ENCODE measurements at regions not wholly inside any gene's neighbourhood (a gene's known extent, or its start where the extent isn't known, plus 50 kb on each side); places are given as distances from the start of the nearest gene placed in this dataset.

DNA sequence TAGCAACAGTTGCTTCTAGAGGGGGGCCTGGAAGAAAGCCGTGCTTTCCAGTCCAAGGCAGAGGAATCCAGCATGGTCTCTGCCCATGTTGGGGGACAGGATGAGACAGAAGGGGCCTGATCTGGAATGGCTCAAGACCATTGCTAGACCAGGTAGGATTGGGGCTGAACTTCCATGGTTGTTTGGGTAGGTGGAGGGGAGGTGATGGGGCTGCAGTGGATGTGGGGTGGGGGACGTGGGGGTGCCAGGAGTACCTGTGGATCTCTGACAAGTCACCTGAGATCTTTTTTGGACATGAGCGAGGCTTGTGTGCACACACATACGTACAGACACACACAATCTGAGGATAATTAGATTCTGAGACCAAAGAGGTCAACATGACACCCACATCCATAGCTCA lies 228.7 kb upstream of the SKOR2 start:
- H3K27ac Mint-ChIP-seq (ENCODE audit: unreplicated experiment), result no peak overlapping the region
- no peaks in the 10 kb centered on the region for H3K36me3 Mint-ChIP-seq (ENCODE audit: low read depth, unreplicated experiment)
- TF ChIP-seq, protein P1, sequence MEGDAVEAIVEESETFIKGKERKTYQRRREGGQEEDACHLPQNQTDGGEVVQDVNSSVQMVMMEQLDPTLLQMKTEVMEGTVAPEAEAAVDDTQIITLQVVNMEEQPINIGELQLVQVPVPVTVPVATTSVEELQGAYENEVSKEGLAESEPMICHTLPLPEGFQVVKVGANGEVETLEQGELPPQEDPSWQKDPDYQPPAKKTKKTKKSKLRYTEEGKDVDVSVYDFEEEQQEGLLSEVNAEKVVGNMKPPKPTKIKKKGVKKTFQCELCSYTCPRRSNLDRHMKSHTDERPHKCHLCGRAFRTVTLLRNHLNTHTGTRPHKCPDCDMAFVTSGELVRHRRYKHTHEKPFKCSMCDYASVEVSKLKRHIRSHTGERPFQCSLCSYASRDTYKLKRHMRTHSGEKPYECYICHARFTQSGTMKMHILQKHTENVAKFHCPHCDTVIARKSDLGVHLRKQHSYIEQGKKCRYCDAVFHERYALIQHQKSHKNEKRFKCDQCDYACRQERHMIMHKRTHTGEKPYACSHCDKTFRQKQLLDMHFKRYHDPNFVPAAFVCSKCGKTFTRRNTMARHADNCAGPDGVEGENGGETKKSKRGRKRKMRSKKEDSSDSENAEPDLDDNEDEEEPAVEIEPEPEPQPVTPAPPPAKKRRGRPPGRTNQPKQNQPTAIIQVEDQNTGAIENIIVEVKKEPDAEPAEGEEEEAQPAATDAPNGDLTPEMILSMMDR (IDR thresholded peaks at IDR 0.05; ENCODE audit: unreplicated experiment), result no peak
- no peak for DNase-seq (ENCODE audit: low spot score)
- peaks cover 3% of the 10 kb centered on the region for H3K27me3 Mint-ChIP-seq (ENCODE audit: unreplicated experiment)
- no peaks in the 10 kb centered on the region for H3K9me3 Mint-ChIP-seq (ENCODE audit: unreplicated experiment)
- no peak overlapping the region for H3K4me3 Mint-ChIP-seq (ENCODE audit: unreplicated experiment)
- H3K4me1 Mint-ChIP-seq (ENCODE audit: unreplicated experiment), result no peaks in the 10 kb centered on the region

DNA sequence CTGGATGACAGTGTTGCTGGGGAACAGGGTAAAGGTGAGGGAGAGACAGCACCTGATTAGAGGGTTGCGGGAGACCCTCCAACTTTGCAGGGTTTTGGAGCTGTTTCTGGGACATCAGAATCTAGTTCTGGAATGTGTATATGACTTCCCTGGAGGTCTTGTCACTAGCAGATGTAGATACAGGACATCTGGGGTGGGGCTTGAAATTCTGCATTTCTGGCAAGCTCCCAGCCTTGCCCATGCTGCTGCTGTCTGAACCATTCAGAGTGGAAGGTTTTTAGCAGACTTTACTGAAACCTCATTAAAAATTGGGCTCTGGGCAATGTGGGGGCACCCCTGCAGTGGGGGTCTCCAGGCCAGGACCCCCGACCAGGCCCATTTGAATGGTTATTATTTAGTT lies 220.3 kb upstream of the SKOR2 start:
- DNase-seq (ENCODE audit: low spot score), result no peak
- H3K27ac Mint-ChIP-seq (ENCODE audit: unreplicated experiment), result no peak overlapping the region
- no peaks in the 10 kb centered on the region for H3K36me3 Mint-ChIP-seq (ENCODE audit: low read depth, unreplicated experiment)
- H3K27me3 Mint-ChIP-seq (ENCODE audit: unreplicated experiment), result peaks cover 2% of the 10 kb centered on the region
- H3K9me3 Mint-ChIP-seq (ENCODE audit: unreplicated experiment), result no peaks in the 10 kb centered on the region
- H3K4me1 Mint-ChIP-seq (ENCODE audit: unreplicated experiment), result no peaks in the 10 kb centered on the region
- no peak overlapping the region for H3K4me3 Mint-ChIP-seq (ENCODE audit: unreplicated experiment)
- TF ChIP-seq, protein P1 (IDR thresholded peaks at IDR 0.05; ENCODE audit: unreplicated experiment), result no peak

DNA sequence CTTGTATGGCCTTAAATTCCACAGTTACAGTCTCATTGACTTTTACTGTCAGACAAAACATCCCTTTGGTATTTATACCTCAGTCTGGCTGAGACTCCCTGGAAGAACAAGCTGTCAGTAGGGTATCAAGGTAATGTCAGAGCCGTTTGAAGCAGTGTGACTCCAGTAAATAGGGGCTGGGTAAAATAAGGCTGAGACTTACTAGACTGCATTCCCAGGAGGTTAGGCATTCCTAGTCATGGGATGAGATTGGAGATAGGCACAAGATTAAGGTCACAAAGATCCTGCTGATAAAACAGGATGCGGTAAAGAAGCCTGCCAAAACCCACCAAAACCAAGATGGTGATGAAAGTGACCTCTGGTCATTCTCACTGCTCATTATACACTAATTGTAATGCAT lies 219.5 kb upstream of the SKOR2 start:
- H3K4me3 Mint-ChIP-seq (ENCODE audit: unreplicated experiment), result no peak overlapping the region

DNA sequence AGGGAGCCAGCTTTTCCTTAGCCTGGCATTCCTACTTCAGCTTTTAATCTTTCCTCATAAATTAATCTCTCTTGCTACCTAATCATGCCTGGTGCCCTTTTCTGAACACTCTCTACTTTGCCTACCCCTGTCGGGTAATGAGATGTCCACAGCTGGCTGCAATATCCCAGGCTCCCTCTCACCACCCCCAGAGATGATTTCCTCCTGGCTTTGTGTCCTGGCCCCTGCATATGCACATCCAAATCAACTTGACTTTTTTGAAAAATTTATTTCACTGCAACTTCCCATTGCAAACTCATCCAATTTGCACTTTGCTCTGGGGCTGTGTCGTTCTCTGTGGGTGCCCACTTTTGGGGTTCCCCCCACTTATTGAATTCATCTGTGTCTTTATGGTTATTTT lies 218.1 kb upstream of the SKOR2 start:
- TF ChIP-seq, protein P1 (IDR thresholded peaks at IDR 0.05; ENCODE audit: unreplicated experiment), result no peak
- Mint-ChIP-seq H3K36me3 (ENCODE audit: low read depth, unreplicated experiment) (no peaks in the 10 kb centered on the region), H3K9me3 (ENCODE audit: unreplicated experiment) (no peaks in the 10 kb centered on the region), H3K27me3 (ENCODE audit: unreplicated experiment) (peaks cover 2% of the 10 kb centered on the region), H3K4me1 (ENCODE audit: unreplicated experiment) (no peaks in the 10 kb centered on the region), H3K27ac (ENCODE audit: unreplicated experiment) (no peak overlapping the region), H3K4me3 (ENCODE audit: unreplicated experiment) (no peak overlapping the region)
- DNase-seq (ENCODE audit: low spot score), result no peak

More for the DNA sequence above, 219.5 kb upstream of the SKOR2 start:
- Mint-ChIP-seq H3K9me3 (ENCODE audit: unreplicated experiment) (no peaks in the 10 kb centered on the region), H3K27ac (ENCODE audit: unreplicated experiment) (no peak overlapping the region), H3K4me1 (ENCODE audit: unreplicated experiment) (no peaks in the 10 kb centered on the region), H3K27me3 (ENCODE audit: unreplicated experiment) (peaks cover 2% of the 10 kb centered on the region), H3K36me3 (ENCODE audit: low read depth, unreplicated experiment) (no peaks in the 10 kb centered on the region)
- TF ChIP-seq, protein P1 (IDR thresholded peaks at IDR 0.05; ENCODE audit: unreplicated experiment), result no peak
- no peak for DNase-seq (ENCODE audit: low spot score)

DNA sequence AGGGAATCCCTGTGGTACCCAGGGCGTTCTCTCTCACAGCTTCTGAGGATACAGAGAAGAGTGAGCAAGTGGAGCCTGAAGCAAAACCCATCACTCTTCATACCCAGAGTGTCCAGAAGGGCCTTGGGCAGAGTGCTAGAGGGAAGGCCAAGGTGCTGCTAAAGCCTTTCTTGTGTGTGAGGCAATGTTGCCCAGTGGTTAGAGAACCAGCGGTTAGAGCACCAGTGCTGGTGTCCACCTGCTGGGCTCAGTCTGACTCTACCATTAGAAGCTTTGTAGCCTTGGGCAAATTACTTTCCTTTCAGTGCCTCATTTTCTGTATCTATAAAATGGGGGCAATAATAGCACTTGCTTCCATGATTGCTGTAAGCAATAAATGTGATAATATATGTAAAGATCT lies 210.5 kb upstream of the SKOR2 start:
- TF ChIP-seq, protein P1 (IDR thresholded peaks at IDR 0.05; ENCODE audit: unreplicated experiment), result no peak
- Mint-ChIP-seq H3K4me3 (ENCODE audit: unreplicated experiment) (no peak overlapping the region), H3K4me1 (ENCODE audit: unreplicated experiment) (peaks cover 20% of the 10 kb centered on the region), H3K9me3 (ENCODE audit: unreplicated experiment) (no peaks in the 10 kb centered on the region), H3K27me3 (ENCODE audit: unreplicated experiment) (peaks cover 3% of the 10 kb centered on the region), H3K36me3 (ENCODE audit: low read depth, unreplicated experiment) (peaks cover 3% of the 10 kb centered on the region), H3K27ac (ENCODE audit: unreplicated experiment) (no peak overlapping the region)
- DNase-seq (ENCODE audit: low spot score), result no peak

Measured in endothelial cell (in vitro differentiated cells).